ENCODE measurements at regions not wholly inside any gene's neighbourhood (a gene's known extent, or its start where the extent isn't known, plus 50 kb on each side); places are given as distances from the start of the nearest gene placed in this dataset.

DNA sequence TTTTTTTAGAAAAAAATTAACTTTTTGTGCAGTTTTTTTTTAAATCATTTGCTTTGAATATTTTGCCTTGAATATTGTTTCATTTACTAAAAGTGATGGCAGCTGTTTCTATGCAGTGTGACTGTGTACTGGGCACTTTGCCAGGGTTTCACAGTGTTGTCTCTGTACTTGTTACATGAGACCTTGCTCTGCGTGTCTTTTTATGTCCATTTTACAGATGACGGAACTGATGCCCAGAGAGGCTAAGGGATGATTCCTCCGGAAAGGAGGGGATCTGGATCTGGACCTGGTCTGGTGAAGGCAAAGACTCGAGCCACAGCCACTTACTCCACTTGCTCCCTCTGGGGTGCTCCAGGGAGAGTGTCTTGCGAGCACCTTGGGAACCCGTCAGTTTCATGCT, 124.8 kb upstream of the PTCH1 start:
- Histone ChIP-seq H3K27me3 (ENCODE audit: control insufficient read depth in 1 of 2, insufficient read depth in 2 of 2, low read length in 2 of 2) (peaks cover 0 to 4% of the 10 kb centered on the region in 2 experiments; a peak in 1 of 5 replicates), H3K9me3 (ENCODE audit: low read length) (no peaks in the 10 kb centered on the region), H3K9ac (ENCODE audit: insufficient read depth, low read depth, low read length) (no peak overlapping the region), H3K79me2 (ENCODE audit: insufficient read depth, low read length) (no peaks in the 10 kb centered on the region), H3K4me1 (ENCODE audit: insufficient read depth, low read length) (no peaks in the 10 kb centered on the region), H4K20me1 (ENCODE audit: insufficient read depth, low read length) (no peaks in the 10 kb centered on the region), H3K4me2 (ENCODE audit: low read depth, low read length) (no peak overlapping the region), H3K36me3 (replicated peaks in 1 of 2; ENCODE audit: control insufficient read depth in 1 of 2, insufficient read depth in 2 of 2, low read length in 2 of 2) (no peaks in the 10 kb centered on the region), H2AFZ (ENCODE audit: low read length) (no peak overlapping the region), H3K4me3 (replicated peaks in 1 of 3; ENCODE audit: insufficient read depth in 1 of 3, low read depth in 2 of 3, low read length in 3 of 3) (no peak overlapping the region), H3K27ac (ENCODE audit: extremely low read length, insufficient read depth, low read length) (no peak overlapping the region)
- ChIA-PET CTCF (ENCODE audit: low intra/inter-chr PET ratio, low total read pairs) (no interaction called here), POLR2A (no interaction called here)
- ATAC-seq (no peak), DNase-seq (ENCODE audit: low spot score) (no peak), FAIRE-seq (no peak)
- TF ChIP-seq SIX4 (CRISPR knock-in tag; IDR thresholded peaks at IDR 0.05) (no peak), ZNF629 (CRISPR knock-in tag; conservative IDR thresholded peaks at IDR 0.05) (0 out of 2 replicates have a peak, but pooled peaks have one; percentile 37)
- BruUV-seq (replicated peaks) = no TSS peak
- in situ Hi-C loops (cut with HindIII; ENCODE audit: extremely low pct_ligation_motif_present, low pct_unique_long_range_greater_than_20kb) (no loop called here), intact Hi-C loops (cut with micrococcal nuclease; ENCODE audit: unreplicated experiment) (no loop called here)
- WGBS (ENCODE audit: low lambda C conversion rate) = 31% methylated on average over 6 of the region's 6 CpGs

DNA sequence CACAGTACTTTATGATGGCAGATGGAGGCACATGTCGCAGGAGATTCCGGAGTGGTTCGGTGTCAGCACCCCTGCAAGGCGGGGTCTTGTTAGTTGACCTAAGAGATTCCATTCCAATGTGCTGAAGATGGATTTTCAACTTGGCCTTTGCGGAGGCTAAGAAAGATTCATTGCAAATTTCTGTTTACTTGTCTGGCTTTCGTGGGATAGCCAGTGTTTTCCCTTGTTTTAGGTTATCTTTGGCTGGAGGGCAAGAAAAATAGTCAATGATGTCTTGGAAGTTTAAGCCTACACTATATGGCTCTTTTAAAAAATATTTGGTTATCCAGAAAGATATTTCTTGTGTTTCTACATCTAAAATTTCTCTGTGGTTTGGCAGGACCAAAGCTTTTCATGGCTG, 123.6 kb upstream of the PTCH1 start:
- Histone ChIP-seq H3K36me3 (replicated peaks in 1 of 2; ENCODE audit: control insufficient read depth in 1 of 2, insufficient read depth in 2 of 2, low read length in 2 of 2) (no peaks in the 10 kb centered on the region), H3K9me3 (ENCODE audit: low read length) (no peaks in the 10 kb centered on the region), H2AFZ (ENCODE audit: low read length) (no peak overlapping the region), H4K20me1 (ENCODE audit: insufficient read depth, low read length) (no peaks in the 10 kb centered on the region), H3K4me2 (ENCODE audit: low read depth, low read length) (no peak overlapping the region), H3K27me3 (ENCODE audit: control insufficient read depth in 1 of 2, insufficient read depth in 2 of 2, low read length in 2 of 2) (peaks cover 0 to 7% of the 10 kb centered on the region in 2 experiments; a peak in 1 of 5 replicates), H3K4me3 (replicated peaks in 1 of 3; ENCODE audit: insufficient read depth in 1 of 3, low read depth in 2 of 3, low read length in 3 of 3) (no peak overlapping the region), H3K4me1 (ENCODE audit: insufficient read depth, low read length) (no peaks in the 10 kb centered on the region), H3K27ac (ENCODE audit: extremely low read length, insufficient read depth, low read length) (no peak overlapping the region), H3K79me2 (ENCODE audit: insufficient read depth, low read length) (no peaks in the 10 kb centered on the region), H3K9ac (ENCODE audit: insufficient read depth, low read depth, low read length) (no peak overlapping the region)
- CTCF ChIA-PET (ENCODE audit: low intra/inter-chr PET ratio, low total read pairs) = no interaction called here
- ATAC-seq (no peak), FAIRE-seq (no peak), DNase-seq (ENCODE audit: low spot score) (no peak)
- POLR2A ChIA-PET = no interaction called here
- 68% methylated on average over 6 of the region's 6 CpGs for WGBS (ENCODE audit: low lambda C conversion rate)
- intact Hi-C loops (cut with micrococcal nuclease; ENCODE audit: unreplicated experiment) (no loop called here), in situ Hi-C loops (cut with HindIII; ENCODE audit: extremely low pct_ligation_motif_present, low pct_unique_long_range_greater_than_20kb) (no loop called here)
- BruUV-seq (replicated peaks) = no TSS peak
- TF ChIP-seq CBFB (CRISPR knock-in tag; IDR thresholded peaks at IDR 0.05) (no peak), EZH2 (conservative IDR thresholded peaks at IDR 0.05; ENCODE audit: low read depth, low read length) (no peak), EP300 (IDR thresholded peaks at IDR 0.05; ENCODE audit: low read depth in 2 of 2, low read length in 2 of 2) (no peak), EP300 (CRISPR knock-in tag; IDR thresholded peaks at IDR 0.05; ENCODE audit: borderline replicate concordance) (no peak), GFI1 (CRISPR knock-in tag; IDR thresholded peaks at IDR 0.05; ENCODE audit: borderline replicate concordance) (no peak), ARNT (IDR thresholded peaks at IDR 0.05) (no peak), ZFP41 (CRISPR knock-in tag; IDR thresholded peaks at IDR 0.05; ENCODE audit: borderline replicate concordance) (no peak), ZFX (CRISPR knock-in tag; IDR thresholded peaks at IDR 0.05; ENCODE audit: low read depth) (no peak)
- TF ChIP-seq, protein P1, sequence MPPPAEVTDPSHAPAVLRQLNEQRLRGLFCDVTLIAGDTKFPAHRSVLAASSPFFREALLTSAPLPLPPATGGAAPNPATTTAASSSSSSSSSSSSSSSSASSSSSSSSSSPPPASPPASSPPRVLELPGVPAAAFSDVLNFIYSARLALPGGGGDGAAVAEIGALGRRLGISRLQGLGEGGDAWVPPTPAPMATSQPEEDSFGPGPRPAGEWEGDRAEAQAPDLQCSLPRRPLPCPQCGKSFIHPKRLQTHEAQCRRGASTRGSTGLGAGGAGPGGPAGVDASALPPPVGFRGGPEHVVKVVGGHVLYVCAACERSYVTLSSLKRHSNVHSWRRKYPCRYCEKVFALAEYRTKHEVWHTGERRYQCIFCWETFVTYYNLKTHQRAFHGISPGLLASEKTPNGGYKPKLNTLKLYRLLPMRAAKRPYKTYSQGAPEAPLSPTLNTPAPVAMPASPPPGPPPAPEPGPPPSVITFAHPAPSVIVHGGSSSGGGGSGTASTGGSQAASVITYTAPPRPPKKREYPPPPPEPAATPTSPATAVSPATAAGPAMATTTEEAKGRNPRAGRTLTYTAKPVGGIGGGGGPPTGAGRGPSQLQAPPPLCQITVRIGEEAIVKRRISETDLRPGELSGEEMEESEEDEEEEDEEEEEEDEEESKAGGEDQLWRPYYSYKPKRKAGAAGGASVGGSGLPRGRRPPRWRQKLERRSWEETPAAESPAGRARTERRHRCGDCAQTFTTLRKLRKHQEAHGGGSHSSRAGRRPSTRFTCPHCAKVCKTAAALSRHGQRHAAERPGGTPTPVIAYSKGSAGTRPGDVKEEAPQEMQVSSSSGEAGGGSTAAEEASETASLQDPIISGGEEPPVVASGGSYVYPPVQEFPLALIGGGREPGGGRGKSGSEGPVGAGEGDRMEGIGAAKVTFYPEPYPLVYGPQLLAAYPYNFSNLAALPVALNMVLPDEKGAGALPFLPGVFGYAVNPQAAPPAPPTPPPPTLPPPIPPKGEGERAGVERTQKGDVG (CRISPR knock-in tag; IDR thresholded peaks at IDR 0.05; ENCODE audit: borderline replicate concordance) = no peak
- TF ChIP-seq, protein P2, sequence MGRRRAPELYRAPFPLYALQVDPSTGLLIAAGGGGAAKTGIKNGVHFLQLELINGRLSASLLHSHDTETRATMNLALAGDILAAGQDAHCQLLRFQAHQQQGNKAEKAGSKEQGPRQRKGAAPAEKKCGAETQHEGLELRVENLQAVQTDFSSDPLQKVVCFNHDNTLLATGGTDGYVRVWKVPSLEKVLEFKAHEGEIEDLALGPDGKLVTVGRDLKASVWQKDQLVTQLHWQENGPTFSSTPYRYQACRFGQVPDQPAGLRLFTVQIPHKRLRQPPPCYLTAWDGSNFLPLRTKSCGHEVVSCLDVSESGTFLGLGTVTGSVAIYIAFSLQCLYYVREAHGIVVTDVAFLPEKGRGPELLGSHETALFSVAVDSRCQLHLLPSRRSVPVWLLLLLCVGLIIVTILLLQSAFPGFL (CRISPR knock-in tag; IDR thresholded peaks at IDR 0.05) = no peak

Measured in HepG2 (cell line).